NCI-H2196 (cell line): ENCODE measurements at regions not wholly inside any gene's neighbourhood (a gene's known extent, or its start where the extent isn't known, plus 50 kb on each side); places are given as distances from the start of the nearest gene placed in this dataset.

Experiments used
- DNase-seq: peaks from one replicate; lab custom pipeline; 2025; ENCODE audit not compliant: unreplicated experiment; lab: John Stamatoyannopoulos, UW

- no peak for DNase-seq
Measured at GRCh38 chr2:234308813-234309195, 188.1 kb downstream of the ARL4C start.

- no peak for DNase-seq
Measured at GRCh38 chr2:234308073-234308812, 188.6 kb downstream of the ARL4C start.

- DNase-seq, result no peak
Measured at GRCh38 chr2:234307322-234307961, 189.4 kb downstream of the ARL4C start.

GRCh38 chr2:234306426-234307173 is 190.3 kb downstream of the ARL4C start:
- no peak for DNase-seq

DNA sequence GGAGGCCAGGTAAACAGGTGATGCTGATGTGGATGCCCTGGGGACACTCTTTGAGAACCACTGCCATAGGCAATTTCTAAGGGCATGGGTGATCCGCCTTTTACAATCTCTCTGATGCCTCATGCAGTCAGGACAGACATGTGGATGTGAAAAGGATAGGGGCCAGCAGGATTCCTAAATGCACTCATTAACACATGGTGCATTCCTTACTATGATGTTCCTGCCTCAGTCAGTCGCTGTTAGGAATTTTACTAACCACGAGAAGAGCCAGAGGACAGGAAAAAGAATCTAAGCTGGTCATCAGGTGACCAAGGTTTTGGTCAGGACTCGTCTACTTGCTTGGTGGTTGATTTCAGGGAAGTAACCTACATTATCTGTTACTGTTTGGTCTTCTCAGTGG is 191.0 kb downstream of the ARL4C start:
- DNase-seq, result no peak

- DNase-seq, result no peak
Measured at GRCh38 chr2:234304950-234305349, 191.9 kb downstream of the ARL4C start.

GRCh38 chr2:234302664-234302991 is 194.3 kb downstream of the ARL4C start:
- DNase-seq, result no peak

DNA sequence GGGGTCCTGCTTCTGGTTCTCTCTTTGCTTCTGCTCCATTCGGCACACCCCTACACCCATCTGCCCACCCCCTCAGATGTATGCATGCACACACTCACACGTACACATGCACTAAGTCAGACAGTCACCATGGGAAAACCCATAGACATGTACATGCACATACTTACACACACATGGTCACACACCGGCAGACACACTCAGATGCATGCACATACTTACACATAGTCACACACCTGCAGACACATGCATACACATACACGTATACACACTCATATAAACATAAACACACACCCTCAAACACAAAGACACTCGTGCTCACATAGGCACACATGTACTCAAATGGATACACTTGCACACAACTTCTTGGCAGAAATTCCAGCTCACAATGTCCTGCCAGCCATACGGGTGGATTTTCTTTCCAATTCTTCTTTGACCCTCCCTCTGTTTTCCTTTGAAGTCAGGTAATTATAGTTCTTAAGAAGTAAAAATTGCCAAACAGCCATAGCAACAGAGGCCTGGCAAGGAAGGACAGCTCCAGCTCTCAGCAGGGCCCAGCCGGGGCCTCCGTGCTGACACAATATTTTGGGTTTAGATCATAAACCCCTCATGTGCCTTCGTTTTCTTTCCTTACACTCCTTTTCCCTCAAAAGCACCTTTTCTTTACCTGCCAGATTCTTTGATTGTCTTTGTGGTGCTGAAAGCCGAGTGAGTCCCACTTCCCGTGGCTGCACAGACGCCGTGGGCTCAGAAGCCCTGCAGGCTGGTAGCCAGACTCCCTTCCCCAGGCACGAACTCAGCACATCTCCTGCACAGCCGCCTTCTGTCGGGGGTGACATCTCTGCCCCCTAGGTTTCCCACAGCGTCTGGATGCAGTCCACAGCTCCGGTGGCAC is 195.7 kb downstream of the ARL4C start:
- DNase-seq, result no peak

GRCh38 chr2:234300391-234300925 is 196.4 kb downstream of the ARL4C start:
- DNase-seq, result no peak

GRCh38 chr2:234298918-234299317 is 198.0 kb downstream of the ARL4C start:
- no peak for DNase-seq

GRCh38 chr2:234296991-234297390 is 199.9 kb downstream of the ARL4C start:
- no peak for DNase-seq

DNA sequence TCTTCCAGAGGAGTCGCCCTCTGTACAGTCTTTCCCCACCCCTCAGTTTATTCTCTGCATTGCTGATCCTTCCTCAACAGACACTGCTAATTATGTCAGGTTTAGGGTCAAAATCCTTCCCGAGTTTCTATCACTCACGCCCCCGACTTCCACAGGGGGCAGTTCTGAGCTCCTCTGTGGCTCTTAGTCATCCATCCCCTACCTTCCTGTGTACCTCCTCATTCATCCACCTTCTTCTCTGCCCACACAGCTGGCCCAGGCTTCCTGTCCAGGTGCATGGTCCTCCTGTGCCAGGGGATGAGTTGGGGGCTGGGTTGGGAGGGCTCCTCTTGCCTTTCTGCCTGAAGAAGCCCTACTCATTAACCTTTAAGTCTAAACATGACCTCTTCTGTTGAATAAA is 202.9 kb downstream of the ARL4C start:
- DNase-seq, result no peak

DNA sequence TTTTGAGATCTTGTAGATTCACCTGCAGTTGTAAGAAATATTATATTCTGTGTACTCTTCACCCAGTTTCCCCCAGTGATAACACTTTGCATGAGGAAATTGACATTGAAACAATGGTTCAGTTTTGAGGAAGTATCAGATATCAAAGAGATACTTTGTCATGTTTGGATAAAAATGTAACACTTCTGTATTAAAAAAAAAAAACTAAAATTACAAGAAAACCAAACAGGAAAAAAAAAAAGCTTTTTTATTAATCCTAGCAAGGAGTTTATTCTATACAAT is 204.0 kb downstream of the ARL4C start:
- DNase-seq, result no peak

- DNase-seq, result no peak
Measured at GRCh38 chr2:234292205-234292961, 204.5 kb downstream of the ARL4C start.

GRCh38 chr2:234291765-234292204 is 205.1 kb downstream of the ARL4C start:
- DNase-seq, result peak; percentile 56

DNA sequence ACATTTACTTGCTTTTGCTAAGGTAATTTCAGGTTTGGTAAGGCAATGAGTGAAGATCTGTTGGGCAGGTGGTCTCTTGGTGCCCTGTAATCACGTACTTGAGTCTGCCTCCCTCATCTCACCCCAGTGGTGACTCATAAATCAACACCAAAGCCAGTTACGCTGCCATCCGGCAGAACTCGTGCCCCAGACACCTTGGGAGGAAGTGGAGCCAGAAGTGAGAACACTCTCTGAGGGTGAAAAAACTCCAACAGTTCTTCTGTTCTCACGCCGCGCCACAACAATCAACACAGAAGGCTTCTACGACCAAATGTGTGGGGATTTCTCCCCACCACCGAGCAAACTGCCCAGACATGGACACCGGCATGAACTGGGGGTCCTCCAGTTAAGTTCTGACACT is 206.2 kb downstream of the ARL4C start:
- DNase-seq, result no peak

GRCh38 chr2:234289834-234290590 is 206.9 kb downstream of the ARL4C start:
- no peak for DNase-seq

GRCh38 chr2:234288974-234289455 is 207.9 kb downstream of the ARL4C start:
- DNase-seq, result peak; percentile 51

DNA sequence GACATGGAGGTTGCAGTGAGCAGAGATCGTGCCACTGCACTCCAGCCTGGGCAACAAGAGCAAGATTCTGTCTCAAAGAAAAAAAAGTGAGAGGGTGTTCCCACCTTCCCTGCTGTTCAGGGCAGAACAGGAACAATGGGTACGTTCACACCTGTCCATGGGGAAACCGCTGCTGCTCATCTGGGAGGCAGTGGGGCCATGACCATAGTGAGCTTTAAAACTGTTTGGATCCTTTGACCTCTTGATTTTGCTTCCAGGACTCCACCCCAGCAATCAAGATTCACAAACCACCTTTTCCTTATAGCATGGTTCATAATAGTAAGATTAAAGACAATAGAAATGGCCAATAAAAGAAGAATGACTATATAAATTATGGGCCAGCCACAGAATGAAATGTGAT is 209.2 kb downstream of the ARL4C start:
- DNase-seq, result no peak

- no peak for DNase-seq
Measured at GRCh38 chr2:234286956-234287355, 209.9 kb downstream of the ARL4C start.
